ENCODE measurements at regions not wholly inside any gene's neighbourhood (a gene's known extent, or its start where the extent isn't known, plus 50 kb on each side); places are given as distances from the start of the nearest gene placed in this dataset.

- Histone ChIP-seq H3K27me3 (no peaks in the 10 kb centered on the region), H3K4me3 (no peak overlapping the region), H3K36me3 (no peaks in the 10 kb centered on the region), H3K4me1 (no peaks in the 10 kb centered on the region), H3K27ac (no peak overlapping the region), H3K9me3 (no peaks in the 10 kb centered on the region)
- DNase-seq, result no peak
- 74 to 89% methylated on average over 3 of the region's 3 CpGs for WGBS, 2 donors
- TF ChIP-seq EP300 (IDR thresholded peaks at IDR 0.05) (no peak), CTCF (IDR thresholded peaks at IDR 0.05) (no peak), POLR2A (IDR thresholded peaks at IDR 0.05) (no peak), POLR2AphosphoS5 (IDR thresholded peaks at IDR 0.05) (no peak)
- intact Hi-C loops (cut with DNase I), result no loop called here
Measured at GRCh38 chr1:73772941-73773340, 425.0 kb downstream of the LRRIQ3 start.

- intact Hi-C loops (cut with DNase I), result no loop called here
- no peaks in the 10 kb centered on the region for H3K27me3 ChIP-seq
- no peak overlapping the region for H3K4me3 ChIP-seq
- no peak for DNase-seq
- 95 to 96% methylated on average over 8 of the region's 8 CpGs for WGBS, 2 donors
- no peaks in the 10 kb centered on the region for H3K9me3 ChIP-seq
- H3K36me3 ChIP-seq, result no peaks in the 10 kb centered on the region
- TF ChIP-seq POLR2AphosphoS5 (IDR thresholded peaks at IDR 0.05) (no peak), EP300 (IDR thresholded peaks at IDR 0.05) (no peak), CTCF (IDR thresholded peaks at IDR 0.05) (no peak), POLR2A (IDR thresholded peaks at IDR 0.05) (no peak)
- H3K4me1 ChIP-seq, result no peaks in the 10 kb centered on the region
- no peak overlapping the region for H3K27ac ChIP-seq
Measured at GRCh38 chr1:73771396-73771795, 426.6 kb downstream of the LRRIQ3 start.

- intact Hi-C loops (cut with DNase I), result no loop called here
- Histone ChIP-seq H3K4me1 (no peaks in the 10 kb centered on the region), H3K36me3 (no peaks in the 10 kb centered on the region), H3K27me3 (no peaks in the 10 kb centered on the region), H3K9me3 (no peaks in the 10 kb centered on the region), H3K4me3 (no peak overlapping the region), H3K27ac (no peak overlapping the region)
- WGBS, 2 donors, result 89 to 93% methylated on average over 10 of the region's 10 CpGs
- TF ChIP-seq POLR2A (IDR thresholded peaks at IDR 0.05), result no peak
- no peak for TF ChIP-seq CTCF (IDR thresholded peaks at IDR 0.05)
- TF ChIP-seq POLR2AphosphoS5 (IDR thresholded peaks at IDR 0.05), result no peak
- no peak for TF ChIP-seq EP300 (IDR thresholded peaks at IDR 0.05)
- DNase-seq, result no peak
Measured at GRCh38 chr1:73770109-73770905, 427.7 kb downstream of the LRRIQ3 start.

DNA sequence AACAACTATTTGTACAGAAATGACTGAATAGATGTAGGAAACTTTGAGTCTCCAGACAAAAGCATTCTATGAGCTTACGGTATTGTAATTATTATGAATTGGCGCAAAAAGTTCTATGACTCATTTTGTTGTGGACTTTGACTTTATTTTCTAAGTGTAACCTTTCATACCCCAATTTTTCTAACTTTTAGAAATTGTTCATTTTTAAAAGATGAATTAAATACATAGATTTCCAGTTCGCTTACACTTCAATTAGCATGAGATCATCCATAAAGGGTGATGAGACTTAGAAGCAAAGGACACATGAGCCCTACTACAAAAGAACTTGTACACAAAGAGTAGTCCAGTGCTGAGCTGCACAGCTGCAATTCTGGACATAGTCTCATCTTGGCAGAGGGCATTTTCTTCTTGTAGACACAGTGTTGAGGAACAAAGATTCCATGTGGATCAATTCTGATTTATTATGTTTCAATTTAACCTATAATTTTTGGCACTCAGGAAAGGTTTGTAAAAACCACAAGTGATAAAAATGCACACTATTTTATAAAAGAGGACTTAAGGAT, 431.1 kb downstream of the LRRIQ3 start:
- no peak overlapping the region for H3K4me3 ChIP-seq
- H3K4me1 ChIP-seq, result no peaks in the 10 kb centered on the region
- TF ChIP-seq POLR2A (IDR thresholded peaks at IDR 0.05), result no peak
- no peak for TF ChIP-seq CTCF (IDR thresholded peaks at IDR 0.05)
- TF ChIP-seq EP300 (IDR thresholded peaks at IDR 0.05), result no peak
- TF ChIP-seq POLR2AphosphoS5 (IDR thresholded peaks at IDR 0.05), result no peak
- intact Hi-C loops (cut with DNase I), result no loop called here
- H3K27me3 ChIP-seq, result no peaks in the 10 kb centered on the region
- H3K9me3 ChIP-seq, result no peaks in the 10 kb centered on the region
- no peak overlapping the region for H3K27ac ChIP-seq
- H3K36me3 ChIP-seq, result no peaks in the 10 kb centered on the region
- 71 to 87% methylated on average over 3 of the region's 3 CpGs for WGBS, 2 donors
- no peak for DNase-seq

Measured in sigmoid colon (tissue), 6 donors.